Retinal pigment epithelial cell (primary cell): ENCODE measurements at regions not wholly inside any gene's neighbourhood (a gene's known extent, or its start where the extent isn't known, plus 50 kb on each side); places are given as distances from the start of the nearest gene placed in this dataset.
"Not testable (repeated sequence)": the region's sequence is repeated elsewhere in the genome, so short reads cannot be mapped to it uniquely, and the experiment has no call there.

Source experiments
- DNase-seq: peaks from one replicate; pipeline ENCODE4 v3.0.0-alpha.2; 2010; ENCODE audit warnings: low read depth
- H3K4me3 ChIP-seq: 2 replicates; pipeline ENCODE4 v1.5.1; 2011; ENCODE audit warnings: mild to moderate bottlenecking, low read length, control low read depth, moderate library complexity
- TF ChIP-seq, protein P1 (sequence below): conservative IDR thresholded peaks from 2 replicates; pipeline ENCODE4 v1.5.1; 2011; ENCODE audit warnings: low read depth, low read length, control low read depth, inconsistent platforms

GRCh38 chr18:78429127-78430108 lies 550.2 kb upstream of the SALL3 start:
- DNase-seq: no peak
- TF ChIP-seq, protein P1, sequence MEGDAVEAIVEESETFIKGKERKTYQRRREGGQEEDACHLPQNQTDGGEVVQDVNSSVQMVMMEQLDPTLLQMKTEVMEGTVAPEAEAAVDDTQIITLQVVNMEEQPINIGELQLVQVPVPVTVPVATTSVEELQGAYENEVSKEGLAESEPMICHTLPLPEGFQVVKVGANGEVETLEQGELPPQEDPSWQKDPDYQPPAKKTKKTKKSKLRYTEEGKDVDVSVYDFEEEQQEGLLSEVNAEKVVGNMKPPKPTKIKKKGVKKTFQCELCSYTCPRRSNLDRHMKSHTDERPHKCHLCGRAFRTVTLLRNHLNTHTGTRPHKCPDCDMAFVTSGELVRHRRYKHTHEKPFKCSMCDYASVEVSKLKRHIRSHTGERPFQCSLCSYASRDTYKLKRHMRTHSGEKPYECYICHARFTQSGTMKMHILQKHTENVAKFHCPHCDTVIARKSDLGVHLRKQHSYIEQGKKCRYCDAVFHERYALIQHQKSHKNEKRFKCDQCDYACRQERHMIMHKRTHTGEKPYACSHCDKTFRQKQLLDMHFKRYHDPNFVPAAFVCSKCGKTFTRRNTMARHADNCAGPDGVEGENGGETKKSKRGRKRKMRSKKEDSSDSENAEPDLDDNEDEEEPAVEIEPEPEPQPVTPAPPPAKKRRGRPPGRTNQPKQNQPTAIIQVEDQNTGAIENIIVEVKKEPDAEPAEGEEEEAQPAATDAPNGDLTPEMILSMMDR: no peak
- H3K4me3 ChIP-seq: no peak overlapping the region

- no peak overlapping the region for H3K4me3 ChIP-seq
- DNase-seq: no peak
- TF ChIP-seq, protein P1: no peak
Measured at GRCh38 chr18:78430131-78430758, 549.4 kb upstream of the SALL3 start.

DNA sequence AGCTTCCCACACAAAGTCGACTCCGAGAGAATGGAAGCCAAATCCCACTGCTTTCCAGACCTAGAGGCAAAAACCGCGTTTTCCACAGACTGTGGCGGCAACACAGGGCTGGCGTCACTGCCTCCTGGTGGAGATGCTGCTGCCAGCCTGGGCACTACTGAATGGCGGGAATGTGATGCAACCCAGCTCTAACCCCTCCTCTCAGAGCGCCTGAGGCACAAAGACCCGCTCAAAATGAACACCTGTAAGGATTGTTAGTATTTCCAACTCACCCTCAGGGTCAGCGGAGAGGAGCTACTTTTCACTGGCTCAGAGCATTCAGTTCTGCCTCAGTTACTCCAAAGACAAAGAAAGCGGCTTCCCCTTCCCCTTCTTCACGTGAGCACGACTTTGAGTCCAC lies 548.0 kb upstream of the SALL3 start:
- no peak for DNase-seq
- no peak overlapping the region for H3K4me3 ChIP-seq
- TF ChIP-seq, protein P1: no peak

- TF ChIP-seq, protein P1: no peak
Measured at GRCh38 chr18:78433562-78433961, 546.1 kb upstream of the SALL3 start.

GRCh38 chr18:78436110-78436509 lies 543.5 kb upstream of the SALL3 start:
- H3K4me3 ChIP-seq: no peak overlapping the region
- TF ChIP-seq, protein P1: no peak
- DNase-seq: no peak

More at GRCh38 chr18:78433562-78433961, 546.1 kb upstream of the SALL3 start:
- no peak for DNase-seq
- no peak overlapping the region for H3K4me3 ChIP-seq

GRCh38 chr18:78438235-78438634 lies 541.4 kb upstream of the SALL3 start:
- H3K4me3 ChIP-seq, DNase-seq: not testable (repeated sequence)

- no peak overlapping the region for H3K4me3 ChIP-seq
- TF ChIP-seq, protein P1: no peak
- no peak for DNase-seq
Measured at GRCh38 chr18:78445880-78446279, 533.7 kb upstream of the SALL3 start.
